ENCODE measurements at regions not wholly inside any gene's neighbourhood (a gene's known extent, or its start where the extent isn't known, plus 50 kb on each side); places are given as distances from the start of the nearest gene placed in this dataset.
A peak's percentile ranks its signal among the peaks of the same experiment; 100 is the strongest.

DNA sequence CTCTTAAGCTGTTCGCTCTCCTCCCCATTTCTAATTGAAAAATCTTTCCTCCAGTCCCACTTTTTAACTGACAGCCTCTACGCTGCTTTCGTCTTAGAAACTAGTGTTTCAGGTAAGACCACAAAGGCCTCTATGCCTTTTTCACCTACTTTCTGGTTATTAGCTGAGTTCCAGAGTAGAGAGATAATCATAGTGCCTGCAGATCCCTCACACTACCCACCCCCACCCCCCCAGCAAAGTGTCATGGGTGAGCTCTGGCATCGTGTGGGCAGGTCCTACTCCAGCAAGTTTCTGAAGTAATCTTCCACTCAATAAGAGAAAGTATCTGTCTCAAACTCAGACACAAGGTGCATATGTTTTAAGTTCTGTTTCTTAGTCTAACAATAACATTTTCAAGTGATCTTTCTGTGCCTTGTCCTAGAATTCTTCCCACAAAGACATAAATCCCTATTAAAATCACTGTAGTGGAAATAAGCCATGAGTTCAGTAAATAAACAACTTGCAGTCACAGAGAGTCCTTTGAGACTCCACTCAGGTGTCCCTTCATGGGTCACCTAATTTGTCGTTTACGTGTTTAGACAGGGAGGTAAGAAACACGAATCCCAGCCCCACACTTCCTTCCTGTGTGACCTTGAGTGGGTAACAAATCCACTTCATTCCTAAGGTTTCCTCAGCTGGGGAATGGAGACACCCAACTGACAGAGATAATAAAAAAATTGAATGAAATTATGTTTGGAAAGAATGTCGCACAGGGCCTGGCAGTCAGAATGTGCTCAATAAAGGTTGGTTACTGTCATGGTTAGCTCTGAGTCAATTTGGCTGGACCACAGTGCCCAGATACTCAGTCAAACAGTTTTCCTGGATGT, 228.9 kb upstream of the CAND1 start:
- TF ChIP-seq, protein P1, sequence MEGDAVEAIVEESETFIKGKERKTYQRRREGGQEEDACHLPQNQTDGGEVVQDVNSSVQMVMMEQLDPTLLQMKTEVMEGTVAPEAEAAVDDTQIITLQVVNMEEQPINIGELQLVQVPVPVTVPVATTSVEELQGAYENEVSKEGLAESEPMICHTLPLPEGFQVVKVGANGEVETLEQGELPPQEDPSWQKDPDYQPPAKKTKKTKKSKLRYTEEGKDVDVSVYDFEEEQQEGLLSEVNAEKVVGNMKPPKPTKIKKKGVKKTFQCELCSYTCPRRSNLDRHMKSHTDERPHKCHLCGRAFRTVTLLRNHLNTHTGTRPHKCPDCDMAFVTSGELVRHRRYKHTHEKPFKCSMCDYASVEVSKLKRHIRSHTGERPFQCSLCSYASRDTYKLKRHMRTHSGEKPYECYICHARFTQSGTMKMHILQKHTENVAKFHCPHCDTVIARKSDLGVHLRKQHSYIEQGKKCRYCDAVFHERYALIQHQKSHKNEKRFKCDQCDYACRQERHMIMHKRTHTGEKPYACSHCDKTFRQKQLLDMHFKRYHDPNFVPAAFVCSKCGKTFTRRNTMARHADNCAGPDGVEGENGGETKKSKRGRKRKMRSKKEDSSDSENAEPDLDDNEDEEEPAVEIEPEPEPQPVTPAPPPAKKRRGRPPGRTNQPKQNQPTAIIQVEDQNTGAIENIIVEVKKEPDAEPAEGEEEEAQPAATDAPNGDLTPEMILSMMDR (conservative IDR thresholded peaks at IDR 0.05; ENCODE audit: control insufficient read depth, insufficient read depth, low read depth, low read length), result no peak
- DNase-seq (ENCODE audit: low read depth), result no peak
- no peak overlapping the region for H3K4me3 ChIP-seq (ENCODE audit: control insufficient read depth, low read depth, low read length)

DNA sequence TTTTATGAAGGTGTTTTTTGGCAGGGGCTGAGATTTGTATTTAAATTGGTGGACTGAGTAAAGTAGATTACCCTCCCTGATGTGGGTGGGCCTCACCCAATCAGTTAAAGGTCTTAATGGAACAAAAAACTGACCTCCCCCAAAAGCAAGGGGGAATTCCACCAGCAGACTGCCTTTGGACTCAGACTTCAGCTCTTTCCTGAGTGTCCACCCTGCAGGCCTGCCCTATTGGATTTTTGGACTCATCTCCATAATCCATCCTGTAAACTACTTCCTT, 228.4 kb upstream of the CAND1 start:
- no peak overlapping the region for H3K4me3 ChIP-seq (ENCODE audit: control insufficient read depth, low read depth, low read length)
- no peak for DNase-seq (ENCODE audit: low read depth)
- TF ChIP-seq, protein P1 (conservative IDR thresholded peaks at IDR 0.05; ENCODE audit: control insufficient read depth, insufficient read depth, low read depth, low read length), result no peak

DNA sequence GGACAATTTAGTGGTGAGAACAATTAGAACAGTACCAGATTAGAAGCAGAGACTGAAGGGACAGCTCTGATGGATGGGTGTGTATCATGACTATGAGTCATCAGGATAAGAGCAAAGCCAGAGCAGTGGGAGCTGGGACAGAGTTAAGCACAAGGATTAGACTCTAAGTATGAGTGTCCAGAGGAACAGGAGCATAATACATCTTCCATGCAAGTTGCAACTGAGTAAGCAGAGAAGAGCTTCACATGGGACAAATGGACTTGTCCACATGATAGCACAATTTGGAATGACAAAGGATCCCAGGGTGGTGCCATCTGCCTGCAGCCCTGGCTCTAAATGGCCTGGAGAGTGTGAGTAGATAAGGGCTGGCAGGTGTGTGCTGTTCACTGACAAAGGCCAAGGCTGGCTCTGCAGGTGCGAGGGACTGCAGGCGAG, 226.4 kb upstream of the CAND1 start:
- peak; percentile 41 for DNase-seq (ENCODE audit: low read depth)
- H3K4me3 ChIP-seq (ENCODE audit: control insufficient read depth, low read depth, low read length), result no peak overlapping the region
- TF ChIP-seq, protein P1 (conservative IDR thresholded peaks at IDR 0.05; ENCODE audit: control insufficient read depth, insufficient read depth, low read depth, low read length), result no peak

DNA sequence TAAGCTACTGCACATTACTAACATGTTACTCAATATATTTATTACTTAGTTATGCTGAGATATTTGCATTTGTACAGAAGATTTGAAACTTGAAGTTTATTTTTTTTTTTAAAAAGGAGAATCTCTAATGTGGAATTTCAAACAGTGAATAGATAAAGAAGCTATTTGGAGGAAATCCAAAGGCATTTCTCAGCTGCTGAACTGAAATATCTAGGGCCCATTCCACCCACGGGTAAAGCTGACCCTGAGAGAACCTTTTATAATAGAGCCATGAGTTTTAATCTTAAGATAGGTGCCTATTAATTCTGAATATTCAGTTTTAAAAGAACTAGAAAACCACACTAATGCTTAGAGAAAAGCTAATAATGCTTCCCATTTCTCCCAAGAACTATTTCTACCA, 225.4 kb upstream of the CAND1 start:
- TF ChIP-seq, protein P1 (conservative IDR thresholded peaks at IDR 0.05; ENCODE audit: control insufficient read depth, insufficient read depth, low read depth, low read length), result no peak
- no peak for DNase-seq (ENCODE audit: low read depth)
- no peak overlapping the region for H3K4me3 ChIP-seq (ENCODE audit: control insufficient read depth, low read depth, low read length)

DNA sequence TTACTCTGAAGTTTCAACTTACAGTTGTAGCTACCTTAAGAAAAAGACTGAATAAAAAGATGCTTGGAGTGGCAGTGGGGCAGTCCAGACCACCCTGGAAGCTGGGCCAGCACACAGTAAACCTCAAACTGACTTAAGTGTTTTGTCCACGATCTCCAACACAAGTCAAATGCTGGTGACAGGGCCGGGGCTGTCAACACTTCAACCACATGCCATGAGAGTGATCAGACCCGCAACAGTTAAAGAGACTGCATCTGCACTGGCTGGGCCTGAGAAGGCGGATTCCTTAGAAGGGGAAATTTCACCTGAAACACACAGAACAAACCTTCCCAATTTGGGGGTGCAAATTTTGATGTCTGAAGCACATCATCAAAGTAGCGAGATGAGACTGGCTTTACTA, 223.5 kb upstream of the CAND1 start:
- TF ChIP-seq, protein P1 (conservative IDR thresholded peaks at IDR 0.05; ENCODE audit: control insufficient read depth, insufficient read depth, low read depth, low read length), result no peak
- no peak for DNase-seq (ENCODE audit: low read depth)
- H3K4me3 ChIP-seq (ENCODE audit: control insufficient read depth, low read depth, low read length), result no peak overlapping the region

DNA sequence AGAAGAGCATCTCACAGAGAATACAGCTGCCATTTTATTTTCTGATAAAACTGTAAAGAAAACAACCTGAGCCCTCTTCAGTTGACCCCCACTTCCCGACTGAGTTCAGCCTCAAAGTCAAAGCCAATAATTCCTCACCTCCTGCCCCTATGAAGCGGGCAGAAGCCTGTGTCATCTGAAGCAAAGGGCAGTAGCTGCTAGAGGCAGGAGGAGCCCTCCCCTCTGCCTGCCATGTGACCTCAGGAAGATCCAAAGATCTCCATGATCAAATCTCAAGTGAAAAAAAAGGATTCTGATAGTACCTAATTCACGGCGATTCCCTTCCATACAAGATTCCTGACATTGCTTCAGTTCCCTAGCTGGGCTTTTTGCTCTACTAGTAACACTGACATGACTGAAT, 223.1 kb upstream of the CAND1 start:
- TF ChIP-seq, protein P1 (conservative IDR thresholded peaks at IDR 0.05; ENCODE audit: control insufficient read depth, insufficient read depth, low read depth, low read length), result no peak
- no peak for DNase-seq (ENCODE audit: low read depth)
- H3K4me3 ChIP-seq (ENCODE audit: control insufficient read depth, low read depth, low read length), result no peak overlapping the region

Data from fibroblast of mammary gland (primary cell).